BLaER1 treated with 17β-estradiol and CSF1 and Interleukin-3, amounts not matched to agents 10 nM and 100 nM (cell line): ENCODE measurements at regions not wholly inside any gene's neighbourhood (a gene's known extent, or its start where the extent isn't known, plus 50 kb on each side); places are given as distances from the start of the nearest gene placed in this dataset.

ENCODE experiments used
- H3K27ac ChIP-seq, 11 experiments: shearing (Covaris generic); formaldehyde crosslinking; 2 replicates each; pipeline ENCODE4 v1.8.1; 2022
- H3K27me3 ChIP-seq, 11 experiments: shearing (Covaris generic); formaldehyde crosslinking; 2 replicates each; pipeline ENCODE4 v1.8.1; 2022
- H3K36me3 ChIP-seq, 11 experiments: shearing (Covaris generic); formaldehyde crosslinking; 2 replicates each; pipeline ENCODE4 v1.8.1; 2022
- H3K4me1 ChIP-seq, 10 experiments: shearing (Covaris generic); formaldehyde crosslinking; 2 replicates each; pipeline ENCODE4 v1.8.1; 2022
- H3K4me2 ChIP-seq, 11 experiments: shearing (Covaris generic); formaldehyde crosslinking; 2 replicates each; pipeline ENCODE4 v1.8.1; 2022
- H3K4me3 ChIP-seq, 10 experiments: shearing (Covaris generic); formaldehyde crosslinking; 2 replicates each; pipeline ENCODE4 v1.8.1; 2022
- H3K9ac ChIP-seq, 11 experiments: shearing (Covaris generic); formaldehyde crosslinking; 2 replicates each; pipeline ENCODE4 v1.8.1; 2022
- H3K9me3 ChIP-seq, 11 experiments: shearing (Covaris generic); formaldehyde crosslinking; replicated peaks in 1 of 11; 2 replicates each; pipeline ENCODE4 v1.8.1; 2022
- H4K20me1 ChIP-seq, 11 experiments: shearing (Covaris generic); formaldehyde crosslinking; 2 replicates each; pipeline ENCODE4 v1.8.1; 2022
- Cebpa-rat ChIP-seq, 11 experiments: shearing (Covaris generic); IDR thresholded peaks; 2 replicates each; pipeline ENCODE4 v1.8.1; 2022

DNA sequence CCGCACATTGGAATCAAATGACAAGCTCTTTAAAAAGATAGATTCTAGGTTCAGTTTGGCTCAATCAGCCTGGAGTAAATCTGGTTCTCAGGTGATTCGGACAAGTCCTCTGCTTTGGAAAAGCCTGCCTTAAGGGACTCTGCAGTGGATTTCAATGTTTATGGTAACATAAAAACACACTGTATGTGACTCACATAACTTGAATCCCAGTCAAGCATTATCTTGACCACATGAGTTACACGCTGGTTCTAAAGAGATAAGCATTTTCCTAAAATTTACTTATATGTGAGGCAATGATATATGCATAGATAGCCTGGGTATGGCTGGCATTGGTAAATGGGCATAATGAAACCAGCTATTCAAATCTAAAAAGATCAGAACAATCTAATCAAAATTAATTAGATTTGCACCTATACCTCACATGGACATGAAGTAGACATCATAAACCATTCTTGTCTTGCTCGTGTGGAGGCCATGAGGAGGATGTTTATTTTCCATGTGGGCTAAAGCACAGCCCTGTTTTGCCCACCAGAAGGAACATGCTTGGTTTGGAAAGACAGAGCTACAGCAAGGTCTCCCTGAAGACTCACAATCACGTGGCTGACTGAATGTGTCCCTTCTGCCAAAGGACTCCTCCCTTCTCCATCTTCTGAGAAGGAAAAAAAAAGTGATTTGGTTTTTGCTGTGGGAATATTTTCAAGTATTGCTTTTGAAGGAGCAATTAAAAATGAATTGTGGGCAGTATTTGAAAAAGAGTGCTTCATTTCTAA lies 351.7 kb downstream of the DIRAS2 start:
- H3K9me3 ChIP-seq = peaks cover 0 to 6% (median 0%) of the 10 kb centered on the region in 11 experiments; a peak in 2 of 22 replicates
- no peak overlapping the region for H3K4me2 ChIP-seq
- TF ChIP-seq Cebpa-rat (IDR thresholded peaks at IDR 0.05) = no peak
- H3K27ac ChIP-seq = no peak overlapping the region
- no peak overlapping the region for H3K9ac ChIP-seq
- no peaks in the 10 kb centered on the region for H3K27me3 ChIP-seq
- H3K36me3 ChIP-seq = no peaks in the 10 kb centered on the region
- H3K4me1 ChIP-seq = peaks cover 0 to 3% (median 0%) of the 10 kb centered on the region in 10 experiments; a peak in 2 of 20 replicates
- no peak overlapping the region for H3K4me3 ChIP-seq
- no peaks in the 10 kb centered on the region for H4K20me1 ChIP-seq

DNA sequence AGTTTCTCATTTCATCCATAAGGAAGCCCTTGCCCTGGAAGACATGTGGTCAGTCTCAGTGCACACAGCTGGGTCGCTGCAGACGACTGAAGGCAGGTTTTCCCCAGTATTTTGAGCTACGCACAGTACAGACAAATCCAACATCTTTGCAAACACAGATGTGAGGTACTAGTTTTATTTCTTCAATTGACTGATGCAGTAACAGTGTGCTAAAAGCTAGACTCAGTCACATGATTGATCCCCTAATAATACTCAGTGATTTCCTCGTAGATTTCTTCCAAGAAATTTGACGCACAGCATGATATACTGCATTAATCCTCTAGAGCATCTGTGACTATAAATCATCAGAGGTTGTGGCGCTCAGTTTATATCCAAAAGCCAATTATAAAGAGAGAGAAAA lies 346.1 kb downstream of the DIRAS2 start:
- no peak for TF ChIP-seq Cebpa-rat (IDR thresholded peaks at IDR 0.05)
- Histone ChIP-seq H3K4me2 (no peak overlapping the region), H3K9me3 (no peaks in the 10 kb centered on the region), H3K27me3 (no peaks in the 10 kb centered on the region), H3K4me1 (peaks cover 0 to 8% (median 5%) of the 10 kb centered on the region in 10 experiments; a peak in 11 of 20 replicates), H3K4me3 (no peak overlapping the region), H4K20me1 (no peaks in the 10 kb centered on the region), H3K9ac (no peak overlapping the region), H3K36me3 (no peaks in the 10 kb centered on the region), H3K27ac (no peak overlapping the region)

DNA sequence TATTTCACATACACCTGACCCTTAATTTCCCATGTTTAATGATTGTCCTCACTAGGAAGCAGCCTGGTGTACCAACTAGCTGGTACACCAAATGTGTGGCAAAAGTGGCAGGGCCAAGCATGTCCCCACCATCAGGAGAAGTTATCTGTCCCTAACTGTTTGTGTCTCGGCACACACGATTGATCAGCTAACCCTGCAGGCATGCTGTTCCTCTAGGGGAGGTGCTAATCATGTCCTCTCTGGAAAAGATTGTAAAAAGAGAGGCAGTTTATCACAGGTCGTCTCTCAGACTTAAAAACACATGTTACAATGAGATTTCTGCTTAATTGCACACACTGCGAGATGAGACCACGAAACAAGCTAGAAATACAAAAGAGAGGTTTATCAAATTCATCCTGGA lies 342.7 kb downstream of the DIRAS2 start:
- H3K36me3 ChIP-seq = no peaks in the 10 kb centered on the region
- no peak overlapping the region for H3K9ac ChIP-seq
- H3K4me2 ChIP-seq = no peak overlapping the region
- no peaks in the 10 kb centered on the region for H3K9me3 ChIP-seq
- peaks cover 9 to 24% (median 19%) of the 10 kb centered on the region in 10 experiments; a peak in 17 of 20 replicates for H3K4me1 ChIP-seq
- no peak overlapping the region for H3K4me3 ChIP-seq
- no peak for TF ChIP-seq Cebpa-rat (IDR thresholded peaks at IDR 0.05)
- H3K27me3 ChIP-seq = no peaks in the 10 kb centered on the region
- H4K20me1 ChIP-seq = no peaks in the 10 kb centered on the region
- no peak overlapping the region for H3K27ac ChIP-seq

DNA sequence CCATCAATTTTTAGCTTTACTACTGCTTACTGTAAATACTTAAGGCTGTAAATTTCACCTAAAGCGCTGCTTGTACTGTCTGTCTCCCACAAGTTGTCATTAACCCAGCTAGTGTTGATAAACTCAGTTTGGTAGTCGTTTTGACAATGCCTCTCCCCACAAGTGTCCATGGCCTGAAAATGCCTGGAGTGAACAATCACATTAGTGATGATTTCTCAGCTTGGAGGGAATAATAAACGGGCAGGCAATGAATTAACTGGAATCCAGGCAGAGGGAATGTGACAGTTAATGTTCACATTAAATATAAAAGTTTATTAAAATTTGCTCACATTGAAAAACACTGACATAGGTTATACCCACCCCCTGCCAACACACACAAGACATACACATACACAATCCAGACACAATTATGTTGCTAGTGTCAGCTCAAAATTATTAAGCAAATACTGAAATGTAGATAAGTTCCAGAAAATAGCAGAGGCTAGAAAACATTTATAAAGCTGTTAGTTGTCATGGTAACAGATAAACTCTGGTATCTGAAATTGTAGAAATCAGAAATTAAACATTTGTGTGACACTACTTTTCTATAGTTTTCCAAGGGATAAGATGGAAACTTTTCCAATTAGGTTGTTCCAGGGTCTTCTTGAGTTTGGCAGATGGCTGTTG lies 341.9 kb downstream of the DIRAS2 start:
- no peak overlapping the region for H3K9ac ChIP-seq
- H3K27ac ChIP-seq = no peak overlapping the region
- no peaks in the 10 kb centered on the region for H4K20me1 ChIP-seq
- H3K4me1 ChIP-seq = peaks cover 9 to 24% (median 19%) of the 10 kb centered on the region in 10 experiments; a peak in 17 of 20 replicates
- no peaks in the 10 kb centered on the region for H3K36me3 ChIP-seq
- H3K27me3 ChIP-seq = no peaks in the 10 kb centered on the region
- peak overlapping the region in 5 of 11 experiments; percentile 1 to 34 (median 27); a peak in 3 of 22 replicates for H3K4me2 ChIP-seq
- no peak for TF ChIP-seq Cebpa-rat (IDR thresholded peaks at IDR 0.05)
- no peaks in the 10 kb centered on the region for H3K9me3 ChIP-seq
- H3K4me3 ChIP-seq = no peak overlapping the region

DNA sequence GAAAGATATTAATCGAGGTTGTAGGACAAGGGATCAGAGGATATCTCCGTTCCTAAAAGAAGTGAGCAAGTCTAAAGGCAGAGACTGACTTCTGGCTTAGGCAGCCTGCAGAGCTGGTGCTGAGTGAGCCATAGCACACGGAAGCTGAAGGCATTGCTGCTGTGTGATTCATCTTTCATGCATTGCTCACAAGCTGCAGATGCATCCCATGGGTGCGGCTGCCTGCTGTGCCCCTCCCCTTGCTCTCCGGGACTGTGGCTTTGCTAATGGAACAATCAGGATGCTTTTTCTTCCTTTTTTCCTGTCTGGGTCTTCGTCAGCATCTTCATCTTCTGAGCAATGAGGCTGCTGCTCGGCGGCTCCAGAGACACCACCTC lies 341.4 kb downstream of the DIRAS2 start:
- Histone ChIP-seq H3K4me2 (peak overlapping the region in 9 of 11 experiments; percentile 1 to 34 (median 15); a peak in 10 of 22 replicates), H3K27ac (no peak overlapping the region)

DNA sequence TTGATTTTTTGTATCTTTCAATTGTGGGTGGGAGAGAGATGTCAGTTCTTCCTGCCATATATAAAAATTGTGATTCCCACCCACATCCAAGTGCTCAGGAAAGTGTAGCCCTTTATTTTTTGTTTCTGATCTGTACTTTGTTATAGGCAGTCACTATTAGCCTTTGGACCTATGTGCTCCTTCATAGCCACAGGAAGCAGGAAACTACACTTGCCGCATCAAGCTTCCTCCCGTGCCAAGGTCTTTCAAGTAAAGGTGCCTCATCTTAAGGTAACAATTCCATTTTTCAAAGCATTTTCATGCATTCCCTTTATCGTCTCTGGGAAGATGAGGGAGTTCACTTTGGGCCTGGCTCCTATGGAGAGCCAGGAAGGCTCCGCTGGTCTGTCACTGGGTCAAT lies 339.0 kb downstream of the DIRAS2 start:
- no peaks in the 10 kb centered on the region for H3K9me3 ChIP-seq

More for the DNA sequence above, 341.4 kb downstream of the DIRAS2 start:
- H3K4me1 ChIP-seq = peaks cover 9 to 24% (median 19%) of the 10 kb centered on the region in 10 experiments; a peak in 17 of 20 replicates
- no peak overlapping the region for H3K9ac ChIP-seq
- no peaks in the 10 kb centered on the region for H4K20me1 ChIP-seq
- no peak overlapping the region for H3K4me3 ChIP-seq
- no peaks in the 10 kb centered on the region for H3K27me3 ChIP-seq
- no peak for TF ChIP-seq Cebpa-rat (IDR thresholded peaks at IDR 0.05)
- no peaks in the 10 kb centered on the region for H3K9me3 ChIP-seq
- no peaks in the 10 kb centered on the region for H3K36me3 ChIP-seq

DNA sequence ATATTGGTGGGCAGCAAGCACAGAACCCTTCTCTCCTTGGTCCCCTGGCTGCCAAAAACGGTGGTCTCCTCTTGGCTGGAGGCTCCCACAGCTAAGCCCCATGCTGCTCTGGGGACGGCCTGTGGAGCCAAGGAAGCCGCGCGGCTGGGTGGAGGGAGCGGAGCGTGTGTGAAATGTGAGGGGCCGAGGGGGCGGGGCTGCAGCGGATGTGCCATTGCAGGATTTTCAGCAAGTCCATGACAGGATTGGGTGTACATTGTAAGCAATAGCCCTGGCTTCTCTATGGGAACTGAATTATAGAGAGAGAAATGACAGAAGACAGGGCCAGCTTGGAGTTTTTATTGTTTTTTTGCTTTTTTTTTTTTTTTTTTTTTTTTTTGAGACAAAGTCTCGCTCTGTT lies 336.5 kb downstream of the DIRAS2 start:
- Histone ChIP-seq H4K20me1 (no peaks in the 10 kb centered on the region), H3K36me3 (no peaks in the 10 kb centered on the region), H3K9me3 (no peaks in the 10 kb centered on the region), H3K4me1 (peaks cover 8 to 21% (median 18%) of the 10 kb centered on the region in 10 experiments; a peak in 19 of 20 replicates), H3K27me3 (no peaks in the 10 kb centered on the region), H3K4me3 (no peak overlapping the region), H3K27ac (no peak overlapping the region), H3K4me2 (no peak overlapping the region), H3K9ac (no peak overlapping the region)
- no peak for TF ChIP-seq Cebpa-rat (IDR thresholded peaks at IDR 0.05)

More for the DNA sequence above, 339.0 kb downstream of the DIRAS2 start:
- Histone ChIP-seq H3K4me2 (peak overlapping the region in 9 of 11 experiments; percentile 14 to 69 (median 42); a peak in 17 of 22 replicates), H3K27me3 (no peaks in the 10 kb centered on the region), H3K9ac (no peak overlapping the region), H3K4me3 (no peak overlapping the region), H3K4me1 (peaks cover 9 to 24% (median 19%) of the 10 kb centered on the region in 10 experiments; a peak in 17 of 20 replicates), H3K36me3 (no peaks in the 10 kb centered on the region), H4K20me1 (no peaks in the 10 kb centered on the region), H3K27ac (no peak overlapping the region)
- no peak for TF ChIP-seq Cebpa-rat (IDR thresholded peaks at IDR 0.05)

DNA sequence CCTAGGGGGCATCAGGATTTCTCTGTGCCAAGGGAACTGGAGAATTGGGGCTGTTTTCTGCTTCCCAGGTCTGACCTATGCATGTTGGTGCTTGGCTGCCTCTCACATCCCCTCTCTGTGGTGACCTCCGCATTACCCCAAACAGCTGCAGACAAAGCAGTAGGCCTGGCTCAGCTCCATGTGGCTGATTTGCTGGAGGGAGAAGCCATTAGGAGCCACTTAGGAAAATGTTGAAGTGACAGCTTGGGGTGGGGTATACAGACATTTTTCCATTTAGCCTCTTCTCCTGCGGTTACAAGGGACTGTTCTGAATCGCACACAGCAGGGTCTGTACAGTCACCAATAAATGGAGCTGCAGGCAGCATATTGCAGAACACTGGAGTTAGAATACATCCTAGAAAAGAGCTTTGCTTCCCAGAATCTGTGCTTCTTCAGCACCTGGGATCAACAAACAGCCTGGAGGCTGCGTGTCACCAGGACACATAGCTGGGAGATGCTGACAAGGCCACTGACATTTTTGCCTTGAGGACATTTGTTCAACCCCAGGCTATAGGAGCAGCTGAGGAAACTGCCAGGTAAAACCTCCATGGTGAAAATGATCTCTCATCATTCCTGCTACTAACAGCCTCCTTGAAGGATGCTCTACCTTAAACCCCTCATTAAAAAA lies 335.3 kb downstream of the DIRAS2 start:
- no peak for TF ChIP-seq Cebpa-rat (IDR thresholded peaks at IDR 0.05)
- no peak overlapping the region for H3K9ac ChIP-seq
- H3K27ac ChIP-seq = no peak overlapping the region
- no peaks in the 10 kb centered on the region for H3K27me3 ChIP-seq
- no peaks in the 10 kb centered on the region for H4K20me1 ChIP-seq
- H3K9me3 ChIP-seq = no peaks in the 10 kb centered on the region
- H3K4me1 ChIP-seq = peaks cover 8 to 18% (median 11%) of the 10 kb centered on the region in 10 experiments; a peak in 19 of 20 replicates
- no peak overlapping the region for H3K4me3 ChIP-seq
- no peaks in the 10 kb centered on the region for H3K36me3 ChIP-seq
- H3K4me2 ChIP-seq = no peak overlapping the region

DNA sequence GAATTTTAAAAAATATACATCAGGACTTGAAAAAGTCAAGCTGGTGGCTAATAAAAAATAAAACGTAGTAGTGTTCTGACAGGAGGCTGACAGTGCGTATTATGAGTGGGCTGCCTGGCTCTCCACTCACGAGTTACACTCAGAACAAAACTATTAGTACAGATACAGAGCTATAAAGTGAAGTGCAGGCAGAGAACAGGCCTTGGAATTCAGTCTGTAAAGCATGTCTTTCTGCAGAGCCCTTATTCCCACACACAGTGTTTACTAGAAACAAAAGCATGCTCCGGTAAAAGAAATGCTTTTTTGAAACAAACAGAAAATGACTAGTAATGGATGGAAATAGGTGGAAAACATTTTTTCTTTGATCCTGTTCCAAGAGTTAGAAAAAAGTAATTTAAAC lies 334.7 kb downstream of the DIRAS2 start:
- Histone ChIP-seq H3K27ac (no peak overlapping the region), H3K36me3 (no peaks in the 10 kb centered on the region)
- no peak for TF ChIP-seq Cebpa-rat (IDR thresholded peaks at IDR 0.05)

More for the DNA sequence above, 334.7 kb downstream of the DIRAS2 start:
- Histone ChIP-seq H3K27me3 (no peaks in the 10 kb centered on the region), H4K20me1 (no peaks in the 10 kb centered on the region), H3K9ac (no peak overlapping the region), H3K4me3 (no peak overlapping the region), H3K9me3 (no peaks in the 10 kb centered on the region), H3K4me2 (no peak overlapping the region), H3K4me1 (peaks cover 8 to 18% (median 11%) of the 10 kb centered on the region in 10 experiments; a peak in 19 of 20 replicates)
